ENCODE measurements at regions not wholly inside any gene's neighbourhood (a gene's known extent, or its start where the extent isn't known, plus 50 kb on each side); places are given as distances from the start of the nearest gene placed in this dataset.

- Histone ChIP-seq H3K4me3 (no peak overlapping the region), H3K4me1 (no peaks in the 10 kb centered on the region), H3K36me3 (no peaks in the 10 kb centered on the region), H3K27me3 (no peaks in the 10 kb centered on the region), H3K27ac (no peak overlapping the region), H3K9me3 (no peaks in the 10 kb centered on the region)
- no peak for DNase-seq (ENCODE audit: low spot score in 2 of 2)
- intact Hi-C loops (cut with DNase I): no loop called here
- TF ChIP-seq CTCF (IDR thresholded peaks at IDR 0.05): no peak
Measured at GRCh38 chr13:88246239-88246638, 575.1 kb downstream of the SLITRK5 start.

GRCh38 chr13:88248393-88248792 is 577.2 kb downstream of the SLITRK5 start:
- H3K4me1 ChIP-seq: no peaks in the 10 kb centered on the region
- intact Hi-C loops (cut with DNase I): no loop called here
- no peaks in the 10 kb centered on the region for H3K9me3 ChIP-seq
- TF ChIP-seq CTCF (IDR thresholded peaks at IDR 0.05): no peak
- H3K27me3 ChIP-seq: no peaks in the 10 kb centered on the region
- no peak for DNase-seq (ENCODE audit: low spot score in 2 of 2)
- no peaks in the 10 kb centered on the region for H3K36me3 ChIP-seq
- H3K4me3 ChIP-seq: no peak overlapping the region
- H3K27ac ChIP-seq: no peak overlapping the region

GRCh38 chr13:88257706-88258105 is 586.5 kb downstream of the SLITRK5 start:
- H3K27ac ChIP-seq: no peak overlapping the region
- intact Hi-C loops (cut with DNase I): no loop called here
- H3K4me1 ChIP-seq: no peaks in the 10 kb centered on the region
- H3K9me3 ChIP-seq: no peaks in the 10 kb centered on the region
- no peak overlapping the region for H3K4me3 ChIP-seq
- no peak for DNase-seq (ENCODE audit: low spot score in 2 of 2)
- TF ChIP-seq CTCF (IDR thresholded peaks at IDR 0.05): no peak
- H3K36me3 ChIP-seq: no peaks in the 10 kb centered on the region
- no peaks in the 10 kb centered on the region for H3K27me3 ChIP-seq

- intact Hi-C loops (cut with DNase I): no loop called here
- no peak for DNase-seq (ENCODE audit: low spot score in 2 of 2)
- Histone ChIP-seq H3K9me3 (no peaks in the 10 kb centered on the region), H3K27me3 (no peaks in the 10 kb centered on the region), H3K36me3 (no peaks in the 10 kb centered on the region), H3K4me3 (no peak overlapping the region), H3K4me1 (no peaks in the 10 kb centered on the region), H3K27ac (no peak overlapping the region)
- TF ChIP-seq CTCF (IDR thresholded peaks at IDR 0.05): no peak
Measured at GRCh38 chr13:88263808-88264207, 592.6 kb downstream of the SLITRK5 start.

GRCh38 chr13:88281841-88282240 is 610.7 kb downstream of the SLITRK5 start:
- no peak for TF ChIP-seq CTCF (IDR thresholded peaks at IDR 0.05)
- H3K4me1 ChIP-seq: no peaks in the 10 kb centered on the region
- no peak overlapping the region for H3K27ac ChIP-seq
- intact Hi-C loops (cut with DNase I): no loop called here
- H3K36me3 ChIP-seq: no peaks in the 10 kb centered on the region
- DNase-seq (ENCODE audit: low spot score in 2 of 2): no peak
- no peaks in the 10 kb centered on the region for H3K9me3 ChIP-seq
- H3K4me3 ChIP-seq: no peak overlapping the region
- no peaks in the 10 kb centered on the region for H3K27me3 ChIP-seq

GRCh38 chr13:88285329-88285728 is 614.2 kb downstream of the SLITRK5 start:
- no peaks in the 10 kb centered on the region for H3K27me3 ChIP-seq
- no peaks in the 10 kb centered on the region for H3K4me1 ChIP-seq
- no peaks in the 10 kb centered on the region for H3K9me3 ChIP-seq
- H3K27ac ChIP-seq: no peak overlapping the region
- intact Hi-C loops (cut with DNase I): no loop called here
- H3K36me3 ChIP-seq: no peaks in the 10 kb centered on the region
- no peak for TF ChIP-seq CTCF (IDR thresholded peaks at IDR 0.05)
- DNase-seq (ENCODE audit: low spot score in 2 of 2): no peak
- H3K4me3 ChIP-seq: no peak overlapping the region
